Gastroesophageal sphincter (tissue), 3 donors: ENCODE measurements at regions not wholly inside any gene's neighbourhood (a gene's known extent, or its start where the extent isn't known, plus 50 kb on each side); places are given as distances from the start of the nearest gene placed in this dataset.

Experiments
- POLR2A ChIP-seq, 2 donors: fragments of 450-650 bp; IDR thresholded peaks; one replicate each; pipeline ENCODE4 v1.6.1; 2017; ENCODE audit warnings: antibody characterized with exemption in 2 of 2, mild to moderate bottlenecking in 2 of 2, moderate library complexity in 1 of 2
- POLR2AphosphoS5 ChIP-seq: sonication (generic); formaldehyde crosslinking; IDR thresholded peaks from one replicate; pipeline ENCODE4 v1.6.1; 2017; ENCODE audit warnings: antibody characterized with exemption
- TF ChIP-seq, protein P1 (sequence below), 4 experiments: fragments of 200-600 bp in 2 of 4; fragments of 450-650 bp in 2 of 4; sonication (generic) in 1 of 4; IDR thresholded peaks; one replicate each; pipeline ENCODE4 v1.5.1; 2017 to 2019; ENCODE audit warnings: antibody characterized with exemption in 4 of 4, mild to moderate bottlenecking in 2 of 4, moderate library complexity in 2 of 4

GRCh38 chr15:38668898-38669391 lies 104.3 kb upstream of the RASGRP1 start:
- TF ChIP-seq POLR2AphosphoS5, result no peak
- TF ChIP-seq POLR2A (IDR thresholded peaks at IDR 0.05), result no peak
- TF ChIP-seq, protein P1, sequence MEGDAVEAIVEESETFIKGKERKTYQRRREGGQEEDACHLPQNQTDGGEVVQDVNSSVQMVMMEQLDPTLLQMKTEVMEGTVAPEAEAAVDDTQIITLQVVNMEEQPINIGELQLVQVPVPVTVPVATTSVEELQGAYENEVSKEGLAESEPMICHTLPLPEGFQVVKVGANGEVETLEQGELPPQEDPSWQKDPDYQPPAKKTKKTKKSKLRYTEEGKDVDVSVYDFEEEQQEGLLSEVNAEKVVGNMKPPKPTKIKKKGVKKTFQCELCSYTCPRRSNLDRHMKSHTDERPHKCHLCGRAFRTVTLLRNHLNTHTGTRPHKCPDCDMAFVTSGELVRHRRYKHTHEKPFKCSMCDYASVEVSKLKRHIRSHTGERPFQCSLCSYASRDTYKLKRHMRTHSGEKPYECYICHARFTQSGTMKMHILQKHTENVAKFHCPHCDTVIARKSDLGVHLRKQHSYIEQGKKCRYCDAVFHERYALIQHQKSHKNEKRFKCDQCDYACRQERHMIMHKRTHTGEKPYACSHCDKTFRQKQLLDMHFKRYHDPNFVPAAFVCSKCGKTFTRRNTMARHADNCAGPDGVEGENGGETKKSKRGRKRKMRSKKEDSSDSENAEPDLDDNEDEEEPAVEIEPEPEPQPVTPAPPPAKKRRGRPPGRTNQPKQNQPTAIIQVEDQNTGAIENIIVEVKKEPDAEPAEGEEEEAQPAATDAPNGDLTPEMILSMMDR (IDR thresholded peaks at IDR 0.05), result no peak
